K562 (cell line): ENCODE measurements at regions not wholly inside any gene's neighbourhood (a gene's known extent, or its start where the extent isn't known, plus 50 kb on each side); places are given as distances from the start of the nearest gene placed in this dataset.

Experiments
- ATAC-seq: fragments of 200-7000 bp; cut with Tn5 transposase; 3 replicates; pipeline ENCODE4 v1.9.1; 2020; ENCODE audit warnings: moderate library complexity
- BruUV-seq: library from RNA; stranded (reverse); fragments of 400-500 nt; replicated peaks from 2 replicates; lab custom pipeline; 2021; lab: Mats Ljungman, UMichigan
- CTCF ChIA-PET: fragments of 300-600 bp; formaldehyde crosslinking; extraction: SDS; loops from one replicate; lab custom pipeline; 2021; ENCODE audit warnings: low intra/inter-chr PET ratio; lab: Yijun Ruan, JAX
- POLR2A ChIA-PET: fragments of 300-600, 350-650 bp; sonication (Branson Sonifier 250); formaldehyde crosslinking; extraction: SDS; loops from one replicate; lab custom pipeline; 2021; ENCODE audit warnings: antibody characterized with exemption, inconsistent platforms; lab: Yijun Ruan, JAX
- DNase-seq, 4 experiments: peaks; one replicate each; pipeline versions ENCODE4 v3.0.0 to v3.0.0-alpha.2; 2011 to 2018; ENCODE audit warnings: low spot score in 3 of 4, mixed read lengths in 3 of 4; ENCODE audit errors: extremely low read depth in 1 of 4
- FAIRE-seq: peaks from 2 replicates; lab custom pipeline; 2011; peaks lifted over from hg19 to GRCh38; lab: Jason Lieb, UNC
- H2AFZ ChIP-seq: 2 replicates; pipeline ENCODE4 v1.6.0; 2011; ENCODE audit warnings: low read depth, low read length, control low read depth, inconsistent platforms
- H3K27ac ChIP-seq: fragments of 200-600 bp; 3 replicates; pipeline ENCODE4 v1.8.0; 2011; ENCODE audit warnings: low read depth, mild to moderate bottlenecking, control low read depth, inconsistent platforms, low read length, moderate library complexity, mixed read lengths; ENCODE audit errors: extremely low read depth
- H3K27me3 ChIP-seq, 2 experiments: fragments of 300-600 bp in 1 of 2; 2 replicates in 1 of 2; 3 replicates in 1 of 2; pipeline versions ENCODE4 v1.6.0 to v1.8.0; 2011; ENCODE audit warnings: inconsistent platforms in 2 of 2, low read length in 2 of 2, mild to moderate bottlenecking in 1 of 2, mixed read lengths in 1 of 2, moderate library complexity in 1 of 2; ENCODE audit not compliant: control insufficient read depth in 2 of 2, insufficient read depth in 2 of 2
- H3K36me3 ChIP-seq: fragments of 300-600 bp; 3 replicates; pipeline ENCODE4 v1.8.0; 2011; ENCODE audit warnings: mild to moderate bottlenecking, low read length, inconsistent platforms; ENCODE audit not compliant: control insufficient read depth, insufficient read depth
- H3K4me1 ChIP-seq, 2 experiments: fragments of 200-600 bp in 1 of 2; replicated peaks in 1 of 2; 2 replicates in 1 of 2; 3 replicates in 1 of 2; pipeline versions ENCODE4 v1.5.1 to v1.8.0; 2011; ENCODE audit warnings: inconsistent platforms in 2 of 2, low read length in 2 of 2, mild to moderate bottlenecking in 1 of 2, mixed read lengths in 1 of 2, moderate library complexity in 1 of 2; ENCODE audit not compliant: control insufficient read depth in 2 of 2, insufficient read depth in 2 of 2
- H3K4me2 ChIP-seq: 2 replicates; pipeline ENCODE4 v1.6.1; 2011; ENCODE audit warnings: low read length, control low read depth, inconsistent platforms, mixed read lengths; ENCODE audit not compliant: insufficient read depth
- H3K4me3 ChIP-seq: fragments of 200-600 bp; sonication (generic), shearing (Covaris generic); 2 replicates; pipeline ENCODE4 v1.5.1; 2016; ENCODE audit warnings: control low read depth, inconsistent platforms
- H3K79me2 ChIP-seq: fragments of 200-600 bp; 3 replicates; pipeline ENCODE4 v1.8.0; 2011; ENCODE audit warnings: low read length, inconsistent platforms; ENCODE audit not compliant: control insufficient read depth, insufficient read depth
- H3K9ac ChIP-seq, 2 experiments: 2 replicates each; pipeline versions ENCODE4 v1.6.0 to v1.6.1; 2011; ENCODE audit warnings: low read depth in 2 of 2, low read length in 2 of 2, control low read depth in 1 of 2, inconsistent platforms in 1 of 2, mild to moderate bottlenecking in 1 of 2, mixed read lengths in 1 of 2; ENCODE audit not compliant: insufficient read depth in 1 of 2
- H3K9me1 ChIP-seq: one replicate; pipeline ENCODE4 v1.6.0; 2011; ENCODE audit warnings: inconsistent platforms, mild to moderate bottlenecking, low read length, moderate library complexity; ENCODE audit not compliant: control insufficient read depth, insufficient read depth
- H3K9me3 ChIP-seq: replicated peaks from 2 replicates; pipeline ENCODE4 v1.5.1; 2011; ENCODE audit warnings: low read depth, low read length, inconsistent platforms; ENCODE audit not compliant: control insufficient read depth, insufficient read depth
- H4K20me1 ChIP-seq: replicated peaks from 2 replicates; pipeline ENCODE4 v1.6.1; 2011; ENCODE audit warnings: low read length, inconsistent platforms, mixed read lengths; ENCODE audit not compliant: control insufficient read depth, insufficient read depth
- BRD9 ChIP-seq: fragments of 450-650 bp; IDR thresholded peaks from 2 replicates; pipeline ENCODE4 v1.6.1; 2018; ENCODE audit warnings: low read depth; ENCODE audit not compliant: partially characterized antibody
- NCOA6 ChIP-seq: fragments of 450-650 bp; IDR thresholded peaks from 2 replicates; pipeline ENCODE4 v1.6.1; 2017; ENCODE audit warnings: mild to moderate bottlenecking
- TEAD2 ChIP-seq: fragments of 450-650 bp; IDR thresholded peaks from 2 replicates; pipeline ENCODE4 v1.6.1; 2016; ENCODE audit warnings: missing genetic modification characterization, control low read depth, missing compliant biosample characterization
- WGBS: fragments of 100-300 bp; shearing (Covaris generic); methylation state at CpG from one replicate; pipeline ENCODE4 v1.1.6; 2016; ENCODE audit warnings: low coverage, mixed read lengths; ENCODE audit not compliant: insufficient coverage; ENCODE audit errors: missing lambda C conversion rate; 5-methylcytosine and 5-hydroxymethylcytosine counted together
- in situ Hi-C: fragments of 300-500 bp; cut with MboI; formaldehyde crosslinking; loops from 4 replicates; pipeline ENCODE4 v1.15.0; 2018; ENCODE audit warnings: inconsistent platforms, mixed read lengths
- intact Hi-C: fragments of 100-400 bp; cut with micrococcal nuclease; formaldehyde crosslinking; loops from 2 replicates; pipeline ENCODE4 v1.14.2; 2022
- TF ChIP-seq, protein P1 (sequence below): fragments of 450-650 bp; IDR thresholded peaks from 2 replicates; pipeline ENCODE4 v1.6.1; 2018; ENCODE audit not compliant: partially characterized antibody

DNA sequence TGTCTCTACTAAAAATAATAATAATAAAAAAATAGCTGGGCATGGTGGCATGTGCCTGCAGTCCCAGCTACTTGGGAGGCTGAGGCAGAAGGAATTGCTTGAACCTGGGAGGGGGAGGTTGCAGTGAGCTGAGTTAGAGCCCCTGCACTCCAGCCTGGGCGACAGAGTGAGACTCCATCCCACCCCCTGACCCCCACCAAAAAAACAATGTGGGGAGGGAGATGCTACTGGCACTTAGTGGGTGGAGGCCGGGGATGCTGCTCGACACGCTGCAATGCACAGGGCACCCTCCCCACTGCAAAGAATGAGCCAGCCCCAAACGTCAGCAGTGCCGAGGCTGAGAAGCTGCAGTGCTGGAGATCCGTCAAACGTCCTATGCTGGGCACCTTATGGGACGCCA lies 77.5 kb upstream of the MAP1LC3B2 start:
- CTCF ChIA-PET: no interaction called here
- H3K27ac ChIP-seq: no peak overlapping the region
- no peaks in the 10 kb centered on the region for H4K20me1 ChIP-seq
- no peaks in the 10 kb centered on the region for H3K9me1 ChIP-seq
- FAIRE-seq (no peak), DNase-seq (no peak), ATAC-seq (no peak)
- no peaks in the 10 kb centered on the region; the same call in 1 of the 2 replicates for H3K9me3 ChIP-seq
- H3K4me1 ChIP-seq: peaks cover 0 to 7% of the 10 kb centered on the region in 2 experiments; a peak in 1 of 5 replicates
- no peak overlapping the region for H3K9ac ChIP-seq
- no peak overlapping the region for H3K4me2 ChIP-seq
- in situ Hi-C loops: no loop called here
- WGBS: 52% methylated on average over 9 of the region's 9 CpGs
- H3K79me2 ChIP-seq: no peaks in the 10 kb centered on the region
- H3K36me3 ChIP-seq: no peaks in the 10 kb centered on the region
- intact Hi-C loops: no loop called here
- H3K4me3 ChIP-seq: no peak overlapping the region
- H3K27me3 ChIP-seq: no peaks in the 10 kb centered on the region
- POLR2A ChIA-PET: interaction anchor here (0.6 to 2.0 kb wide), 3 partner anchors 10 to 468 kb away, joined by 3 to 6 read pairs (median 3); no protein-coding TSS in a partner anchor
- TF ChIP-seq TEAD2 (tag) (no peak), NCOA6 (no peak), BRD9 (no peak)
- TF ChIP-seq, protein P1, sequence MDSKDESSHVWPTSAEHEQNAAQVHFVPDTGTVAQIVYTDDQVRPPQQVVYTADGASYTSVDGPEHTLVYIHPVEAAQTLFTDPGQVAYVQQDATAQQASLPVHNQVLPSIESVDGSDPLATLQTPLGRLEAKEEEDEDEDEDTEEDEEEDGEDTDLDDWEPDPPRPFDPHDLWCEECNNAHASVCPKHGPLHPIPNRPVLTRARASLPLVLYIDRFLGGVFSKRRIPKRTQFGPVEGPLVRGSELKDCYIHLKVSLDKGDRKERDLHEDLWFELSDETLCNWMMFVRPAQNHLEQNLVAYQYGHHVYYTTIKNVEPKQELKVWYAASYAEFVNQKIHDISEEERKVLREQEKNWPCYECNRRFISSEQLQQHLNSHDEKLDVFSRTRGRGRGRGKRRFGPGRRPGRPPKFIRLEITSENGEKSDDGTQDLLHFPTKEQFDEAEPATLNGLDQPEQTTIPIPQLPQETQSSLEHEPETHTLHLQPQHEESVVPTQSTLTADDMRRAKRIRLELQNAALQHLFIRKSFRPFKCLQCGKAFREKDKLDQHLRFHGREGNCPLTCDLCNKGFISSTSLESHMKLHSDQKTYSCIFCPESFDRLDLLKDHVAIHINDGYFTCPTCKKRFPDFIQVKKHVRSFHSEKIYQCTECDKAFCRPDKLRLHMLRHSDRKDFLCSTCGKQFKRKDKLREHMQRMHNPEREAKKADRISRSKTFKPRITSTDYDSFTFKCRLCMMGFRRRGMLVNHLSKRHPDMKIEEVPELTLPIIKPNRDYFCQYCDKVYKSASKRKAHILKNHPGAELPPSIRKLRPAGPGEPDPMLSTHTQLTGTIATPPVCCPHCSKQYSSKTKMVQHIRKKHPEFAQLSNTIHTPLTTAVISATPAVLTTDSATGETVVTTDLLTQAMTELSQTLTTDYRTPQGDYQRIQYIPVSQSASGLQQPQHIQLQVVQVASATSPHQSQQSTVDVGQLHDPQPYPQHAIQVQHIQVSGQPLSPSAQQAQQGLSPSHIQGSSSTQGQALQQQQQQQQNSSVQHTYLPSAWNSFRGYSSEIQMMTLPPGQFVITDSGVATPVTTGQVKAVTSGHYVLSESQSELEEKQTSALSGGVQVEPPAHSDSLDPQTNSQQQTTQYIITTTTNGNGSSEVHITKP: peak; percentile 87
- no TSS peak for BruUV-seq
- no peak overlapping the region for H2AFZ ChIP-seq
